ENCODE measurements at regions not wholly inside any gene's neighbourhood (a gene's known extent, or its start where the extent isn't known, plus 50 kb on each side); places are given as distances from the start of the nearest gene placed in this dataset.

DNA sequence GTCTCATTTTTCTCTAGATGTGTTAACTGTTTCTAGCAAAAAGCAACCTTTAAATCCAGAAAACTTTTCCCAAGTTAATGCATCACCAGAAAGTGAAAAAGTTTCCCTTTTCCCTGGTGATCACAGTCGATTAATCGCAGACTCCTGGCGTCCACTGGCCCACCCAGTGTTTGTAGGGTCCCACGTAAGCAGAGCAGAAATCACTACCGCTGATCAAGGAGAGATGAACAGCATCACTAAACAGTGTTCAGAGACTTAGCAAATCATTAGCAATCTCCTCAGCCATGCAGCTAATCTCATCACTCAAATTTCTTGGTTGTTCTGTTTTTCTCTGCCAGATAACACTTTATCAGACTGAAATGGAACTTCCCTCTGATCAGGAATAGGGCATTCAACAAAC lies 184.2 kb downstream of the EFNB2 start:
- DNase-seq (ENCODE audit: low read depth in 2 of 2), result no peak

DNA sequence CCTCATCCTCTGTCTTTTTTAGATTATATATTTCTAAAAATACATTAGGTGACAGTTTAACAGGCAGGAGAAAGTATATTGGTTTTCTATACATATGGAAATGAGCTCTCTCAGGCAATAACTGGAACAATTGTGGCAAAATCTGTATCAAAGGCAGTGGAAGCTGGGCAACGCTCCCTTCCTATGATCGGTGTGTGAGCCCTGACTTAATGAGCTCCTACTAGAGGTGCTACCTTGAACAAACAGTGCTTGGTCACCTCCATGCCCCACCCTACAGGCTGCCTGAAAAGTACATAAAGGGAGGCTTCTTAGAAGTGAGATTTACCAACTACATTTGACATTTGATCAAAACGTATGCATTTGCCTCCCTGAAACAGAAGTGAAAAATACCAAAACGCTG lies 185.3 kb downstream of the EFNB2 start:
- DNase-seq (ENCODE audit: low read depth in 2 of 2), result no peak

DNA sequence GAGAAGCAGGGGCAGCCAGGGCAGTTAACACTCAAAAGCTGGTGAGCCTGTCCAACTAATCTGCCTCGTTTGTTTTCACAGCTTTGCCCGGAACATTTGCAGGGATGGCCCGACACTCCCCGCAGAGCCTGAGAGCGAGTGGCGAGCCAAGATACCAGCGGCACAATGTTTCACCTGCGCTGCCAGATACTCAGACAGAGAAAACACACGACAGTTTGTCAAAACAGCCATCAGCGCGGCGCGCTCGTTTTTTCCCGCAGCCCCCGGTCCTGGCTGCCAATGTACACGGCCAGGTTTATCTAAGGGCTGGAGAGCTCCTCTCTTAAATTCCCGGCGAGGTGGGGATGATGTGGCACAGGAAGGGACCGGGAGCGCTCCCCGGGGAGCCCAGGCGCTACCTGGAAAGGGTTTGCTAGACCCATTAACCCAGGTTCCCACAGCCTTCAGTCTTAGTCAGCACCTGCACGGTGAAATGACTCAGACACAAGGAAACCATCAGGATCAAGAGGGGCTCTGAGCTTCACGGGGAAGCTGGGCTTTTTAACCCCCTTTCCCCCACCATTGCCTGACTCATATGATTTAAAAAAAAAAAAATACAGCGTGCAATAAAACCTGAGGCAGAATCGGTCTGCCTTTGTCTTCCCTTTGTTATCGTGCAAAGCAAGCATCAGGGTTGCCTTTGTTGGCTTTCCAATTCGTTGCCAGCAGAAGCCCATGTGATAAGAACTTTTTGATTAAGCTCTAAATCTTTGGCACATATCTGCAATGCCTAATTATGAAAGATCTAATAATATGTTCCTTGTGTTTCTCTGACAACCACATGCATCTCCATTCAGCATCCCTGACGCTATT lies 186.2 kb downstream of the EFNB2 start:
- DNase-seq (ENCODE audit: low read depth in 2 of 2), result no peak

DNA sequence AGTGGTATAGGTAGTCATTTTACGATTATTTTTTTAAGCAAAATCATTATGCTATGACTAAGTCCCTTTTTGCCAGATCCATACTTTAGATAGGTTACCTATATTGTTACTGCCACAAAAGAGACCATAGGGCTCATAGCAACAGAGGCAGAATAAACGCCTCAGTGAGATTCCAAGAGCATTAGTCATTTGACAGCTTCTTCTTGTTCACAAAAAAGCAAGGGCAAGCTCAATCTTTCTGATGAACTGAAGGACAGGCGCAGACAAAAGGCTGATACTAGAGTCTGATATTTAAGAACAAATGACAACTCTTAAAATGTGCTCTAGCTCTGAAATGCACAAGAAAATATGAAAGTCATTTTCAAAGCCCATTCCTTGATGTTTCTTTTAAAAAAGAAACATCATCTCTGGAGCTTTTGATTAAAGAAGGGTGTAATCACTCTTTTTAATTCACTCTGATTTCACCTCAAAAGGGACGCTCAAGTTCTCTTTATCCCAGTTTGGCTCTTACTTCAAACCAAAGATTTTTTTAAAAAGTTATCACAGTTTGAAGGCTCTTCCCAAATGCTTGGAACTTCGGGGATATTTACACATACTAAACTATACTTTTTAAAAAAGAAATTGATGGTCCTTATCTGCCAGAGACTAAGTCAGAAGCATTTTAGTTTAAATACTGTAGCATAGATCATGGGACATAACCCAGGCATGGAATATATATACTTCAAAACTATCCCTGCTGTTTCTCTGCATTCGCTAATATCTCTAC lies 187.2 kb downstream of the EFNB2 start:
- no peak for DNase-seq (ENCODE audit: low read depth in 2 of 2)

DNA sequence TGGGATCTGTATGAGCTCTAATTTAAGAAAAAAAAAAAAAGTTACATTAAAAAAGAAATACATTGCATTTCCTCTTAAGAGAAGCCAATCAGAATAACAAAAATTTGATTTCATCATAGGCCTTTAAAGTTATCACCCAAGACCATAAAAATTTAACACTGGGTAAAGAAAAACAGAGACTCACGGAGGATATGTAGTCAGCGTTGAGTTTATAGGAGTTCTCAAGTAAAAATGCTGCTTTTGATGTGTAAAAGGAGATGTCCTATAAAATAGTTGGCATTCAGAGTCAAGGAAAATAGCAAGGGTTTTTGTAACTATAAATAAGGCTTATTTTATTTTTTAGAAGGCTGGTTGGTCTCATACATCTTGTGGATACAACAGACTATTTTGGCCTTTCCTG lies 191.1 kb downstream of the EFNB2 start:
- no peak for DNase-seq (ENCODE audit: low read depth in 2 of 2)

DNA sequence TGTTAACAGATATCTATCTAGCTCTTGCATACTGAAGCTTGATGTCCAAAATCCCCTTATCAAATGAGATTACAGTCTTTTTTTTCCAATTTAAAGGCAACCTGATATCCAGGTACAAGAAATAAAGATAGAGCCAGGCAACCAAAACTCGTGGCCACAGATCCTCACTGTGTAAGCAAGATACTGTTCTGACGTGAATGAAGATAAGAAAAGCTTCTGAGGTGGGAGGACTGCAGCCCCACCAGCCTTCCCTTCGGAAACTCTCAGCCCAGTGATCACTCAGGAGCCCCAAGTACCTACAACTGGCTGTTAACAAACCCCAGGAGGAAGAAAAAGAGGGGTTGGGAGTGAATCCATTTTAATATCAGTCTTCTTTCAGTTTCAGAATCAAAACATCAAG lies 191.6 kb downstream of the EFNB2 start:
- no peak for DNase-seq (ENCODE audit: low read depth in 2 of 2)

DNA sequence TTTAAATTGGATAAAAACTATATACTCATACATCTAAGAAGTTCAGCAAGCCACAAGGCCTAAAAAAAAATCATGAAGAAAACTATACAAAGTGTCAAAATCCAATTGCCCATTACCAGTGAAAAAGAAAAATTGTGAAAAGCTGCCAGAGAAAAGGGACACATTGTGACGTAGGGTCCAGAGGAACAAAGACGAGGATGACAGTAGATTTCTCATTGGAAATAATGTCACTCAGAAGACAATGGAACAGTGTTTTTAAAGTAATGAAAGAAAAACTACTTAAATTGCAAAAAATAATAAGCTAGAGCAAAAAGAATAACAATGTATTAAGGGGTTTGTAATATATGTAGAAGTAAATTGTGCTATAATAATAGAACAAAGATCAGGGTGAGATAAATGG lies 195.2 kb downstream of the EFNB2 start:
- no peak for DNase-seq (ENCODE audit: low read depth in 2 of 2)

DNA sequence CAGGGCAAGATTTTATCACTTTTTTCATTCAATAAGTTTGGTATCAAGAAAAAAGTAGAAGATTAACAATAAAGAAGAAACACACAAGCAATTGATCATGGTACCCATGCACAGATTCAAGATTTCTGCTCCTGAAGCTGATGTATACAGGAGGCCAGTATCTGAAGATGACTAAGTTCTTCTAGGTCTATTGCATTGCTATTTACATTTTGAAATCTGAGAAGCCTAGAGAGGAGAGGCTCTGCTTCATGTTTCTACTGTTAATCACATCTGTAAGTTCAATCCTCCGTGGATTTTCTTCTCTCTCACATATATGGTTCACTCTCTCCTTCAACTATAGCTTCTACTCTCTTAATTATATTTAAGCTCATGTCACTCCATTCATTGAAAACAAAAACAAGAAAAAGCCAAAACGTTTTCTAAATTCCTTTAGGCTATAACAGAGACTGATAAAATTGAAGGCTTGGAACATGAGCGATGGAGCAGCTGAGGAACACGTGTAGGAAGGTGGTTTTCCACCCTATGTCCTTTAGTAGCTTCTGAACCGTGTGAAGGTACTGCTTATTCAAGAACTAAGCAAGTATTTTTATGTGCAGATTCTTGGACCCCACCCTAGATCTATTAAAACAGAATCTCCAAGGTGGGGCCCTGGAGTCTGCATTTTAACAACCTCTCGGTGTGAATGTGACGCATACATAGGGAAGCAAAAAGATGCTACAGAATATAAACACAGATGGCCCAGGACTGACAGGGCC lies 198.2 kb downstream of the EFNB2 start:
- no peak for DNase-seq (ENCODE audit: low read depth in 2 of 2)

DNA sequence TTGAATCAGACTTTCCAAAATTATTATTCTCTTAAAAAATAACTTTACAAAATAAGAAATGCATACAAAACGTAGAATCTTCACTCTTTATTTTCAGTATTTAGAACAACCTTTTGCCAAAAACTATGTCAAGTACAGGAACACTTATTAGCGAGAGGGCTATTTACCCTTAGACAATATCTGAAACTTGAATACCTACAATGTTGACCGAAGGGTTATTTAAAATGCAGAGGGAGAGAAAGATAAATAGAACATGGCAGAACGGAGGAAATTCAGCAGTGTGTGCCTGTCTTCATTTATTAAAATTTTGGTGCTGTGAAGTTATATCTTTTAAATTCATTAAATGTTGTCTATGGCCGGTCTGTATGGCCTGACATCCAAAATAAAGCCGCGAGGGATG lies 198.8 kb downstream of the EFNB2 start:
- no peak for DNase-seq (ENCODE audit: low read depth in 2 of 2)

DNA sequence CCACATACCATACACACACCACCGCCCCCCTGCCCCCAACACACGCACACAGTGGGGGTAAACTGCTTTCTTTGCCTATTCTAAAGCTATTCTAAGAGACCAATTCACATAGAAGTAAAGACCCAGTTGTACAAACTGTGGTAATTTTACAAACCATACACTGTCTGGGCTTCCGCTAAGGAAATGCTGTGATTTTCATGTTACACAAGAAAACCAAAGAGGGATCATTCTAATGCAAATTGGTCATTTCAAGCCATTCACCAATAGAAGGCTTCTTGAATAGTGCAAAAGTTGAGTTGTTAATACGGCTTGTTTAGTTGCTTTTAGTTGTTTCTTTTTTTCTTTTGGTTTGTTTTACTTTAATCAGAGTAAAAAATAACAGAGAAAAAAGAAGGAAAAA lies 202.8 kb downstream of the EFNB2 start:
- DNase-seq (ENCODE audit: low read depth in 2 of 2), result no peak

DNA sequence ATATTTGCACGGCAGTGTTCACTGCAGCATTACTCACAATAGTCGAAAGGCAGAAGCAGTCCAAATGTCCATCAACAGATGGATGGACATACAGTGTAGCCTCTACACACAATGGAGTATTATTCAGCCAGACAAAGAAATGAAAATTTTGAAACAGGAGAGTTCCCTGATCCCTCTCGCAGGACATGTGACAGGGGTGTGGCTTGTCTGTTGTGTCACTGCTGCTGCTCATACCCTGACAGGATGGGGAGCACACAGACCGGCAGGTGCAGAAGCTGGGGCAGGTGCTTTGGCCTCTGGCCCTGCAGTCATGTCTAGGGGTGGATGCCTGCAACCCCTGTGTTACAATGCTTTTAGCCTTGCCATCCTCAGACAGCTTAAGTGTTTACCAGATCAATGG lies 204.3 kb downstream of the EFNB2 start:
- DNase-seq (ENCODE audit: low read depth in 2 of 2), result no peak

DNA sequence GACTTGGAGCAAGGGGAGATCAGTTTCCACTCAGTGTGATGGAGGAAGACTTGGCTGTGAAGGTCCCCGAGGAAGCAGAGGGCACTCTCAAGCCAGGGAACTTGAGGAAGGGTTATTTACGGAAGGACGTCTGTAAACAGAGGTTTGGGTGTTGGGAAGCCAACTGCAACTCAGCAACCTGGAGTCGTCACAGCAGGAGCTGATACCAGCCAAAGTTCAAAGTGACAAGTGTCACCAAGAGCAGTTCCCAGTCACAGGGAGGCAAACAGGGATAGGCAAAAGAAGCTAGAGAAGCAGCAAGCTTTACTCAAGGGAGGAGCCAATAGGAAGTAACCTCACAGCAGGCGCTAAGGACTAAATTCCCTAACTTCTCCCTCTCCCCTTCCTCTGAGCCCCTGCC lies 205.5 kb downstream of the EFNB2 start:
- no peak for DNase-seq (ENCODE audit: low read depth in 2 of 2)

DNA sequence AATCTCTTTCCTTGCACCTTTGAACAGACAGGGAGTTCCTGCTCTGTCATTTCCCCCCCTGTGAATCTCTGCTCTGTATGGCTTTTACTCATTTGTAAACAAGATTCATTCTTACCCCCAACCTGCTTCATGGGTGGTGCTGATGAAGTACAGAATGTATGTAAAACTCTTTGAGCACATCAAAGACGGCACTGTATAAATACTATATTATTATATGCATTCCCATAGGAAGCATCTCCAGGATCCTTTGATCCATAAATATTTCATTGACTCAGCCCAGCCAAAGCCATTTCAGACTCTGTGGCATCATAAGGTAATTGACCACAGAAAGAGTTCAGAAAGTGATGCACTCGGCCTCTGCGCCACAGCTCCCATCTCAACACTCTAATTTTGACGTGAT lies 208.7 kb downstream of the EFNB2 start:
- DNase-seq (ENCODE audit: low read depth in 2 of 2), result no peak

DNA sequence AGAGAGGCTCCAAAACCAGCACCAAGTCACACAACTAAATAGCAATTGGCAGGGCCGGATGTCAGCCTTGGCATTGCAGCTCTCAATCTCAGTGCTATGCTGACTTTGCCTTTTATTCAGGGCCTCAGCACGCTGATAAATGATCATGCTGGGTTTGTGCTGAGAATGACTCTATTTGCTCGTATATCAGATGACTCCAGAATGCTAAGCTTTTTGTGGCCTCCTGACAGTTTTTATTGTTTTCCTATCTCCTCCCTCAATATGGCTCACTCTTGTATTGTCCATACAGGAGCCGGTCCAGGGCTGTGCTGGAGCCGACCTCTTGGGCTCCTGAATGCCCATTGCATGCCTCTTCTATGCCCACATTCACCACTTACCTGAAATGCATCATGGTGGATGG lies 211.0 kb downstream of the EFNB2 start:
- no peak for DNase-seq (ENCODE audit: low read depth in 2 of 2)

DNA sequence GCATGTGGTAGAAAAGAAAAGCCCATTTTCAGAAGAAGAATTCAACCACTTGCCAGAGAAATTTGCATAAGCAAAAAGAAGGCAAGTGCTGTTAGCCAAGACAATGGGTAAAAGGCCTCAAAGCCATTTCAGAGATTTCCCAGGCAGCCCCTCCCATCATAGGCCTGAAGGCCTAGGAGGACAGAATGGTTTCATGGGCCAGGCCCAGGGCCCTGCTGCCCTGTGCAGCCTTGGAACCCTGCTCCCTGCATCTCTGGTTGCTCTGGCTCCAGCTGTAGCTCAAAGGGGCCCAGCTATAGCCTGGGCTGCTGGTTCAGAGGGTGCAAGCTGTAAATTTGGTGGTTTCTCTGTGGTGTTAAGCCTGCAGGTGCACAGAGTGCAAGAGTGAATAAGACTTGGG lies 212.8 kb downstream of the EFNB2 start:
- no peak for DNase-seq (ENCODE audit: low read depth in 2 of 2)

DNA sequence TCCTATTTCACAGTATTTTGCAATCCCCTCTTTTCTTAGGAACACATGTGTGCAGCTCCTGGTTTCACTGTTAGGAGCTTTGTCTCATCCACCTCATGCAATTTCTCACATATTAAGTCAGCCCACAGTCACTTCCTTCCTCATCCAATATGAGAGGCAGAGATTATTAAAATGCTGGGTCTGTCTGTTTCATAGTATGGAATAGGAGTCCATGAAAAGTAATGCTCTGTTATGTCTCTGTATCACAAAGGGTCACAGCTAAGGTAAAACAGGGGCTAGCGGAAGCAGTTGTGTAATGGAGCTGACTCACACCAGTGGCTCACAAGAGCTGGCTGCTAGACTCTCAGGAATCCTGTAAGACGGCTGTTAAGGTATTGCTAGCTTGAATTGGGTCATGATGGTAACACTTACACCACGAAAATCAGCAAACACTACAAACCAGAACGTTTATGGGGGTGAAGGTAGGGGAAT lies 216.5 kb downstream of the EFNB2 start:
- no peak for DNase-seq (ENCODE audit: low read depth in 2 of 2)

DNA sequence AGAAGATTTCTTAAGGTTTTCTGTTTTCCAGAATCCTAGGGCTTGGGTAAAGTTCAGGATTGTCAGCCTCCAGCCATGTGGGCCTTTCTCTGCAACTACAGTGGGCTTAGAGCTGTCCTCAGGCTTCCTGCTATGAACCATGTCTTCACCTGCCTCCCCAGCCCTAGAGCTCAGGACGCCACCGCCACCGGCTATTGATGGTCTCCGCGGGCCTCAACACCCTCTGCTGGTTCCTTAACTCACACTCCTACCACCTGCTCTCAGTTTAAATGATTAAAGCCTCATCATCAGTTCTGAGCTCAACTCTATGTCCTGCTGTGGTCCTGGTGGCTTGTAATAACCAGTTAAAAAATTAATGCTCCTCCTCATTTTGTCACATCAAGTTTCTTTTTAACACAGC lies 221.0 kb downstream of the EFNB2 start:
- DNase-seq (ENCODE audit: low read depth in 2 of 2), result no peak

DNA sequence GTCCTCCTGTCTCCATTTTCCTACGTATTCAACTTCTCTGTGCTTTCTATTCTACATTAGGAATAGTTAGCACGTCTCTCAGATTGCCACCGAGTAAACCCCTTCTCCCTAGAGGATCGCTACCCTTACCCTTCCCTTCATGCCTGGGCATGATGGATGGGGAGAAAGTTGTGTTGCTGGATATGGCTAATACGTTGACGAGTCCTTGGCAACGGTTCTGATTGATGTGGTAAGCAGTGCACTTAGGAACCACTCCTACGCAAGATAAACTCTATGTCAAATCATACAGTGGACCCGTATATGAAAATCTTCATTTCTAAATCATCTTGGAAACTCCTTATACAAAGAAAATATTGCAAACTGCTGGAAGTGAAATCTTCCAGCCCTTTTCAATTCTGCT lies 224.5 kb downstream of the EFNB2 start:
- DNase-seq (ENCODE audit: low read depth in 2 of 2), result no peak

DNA sequence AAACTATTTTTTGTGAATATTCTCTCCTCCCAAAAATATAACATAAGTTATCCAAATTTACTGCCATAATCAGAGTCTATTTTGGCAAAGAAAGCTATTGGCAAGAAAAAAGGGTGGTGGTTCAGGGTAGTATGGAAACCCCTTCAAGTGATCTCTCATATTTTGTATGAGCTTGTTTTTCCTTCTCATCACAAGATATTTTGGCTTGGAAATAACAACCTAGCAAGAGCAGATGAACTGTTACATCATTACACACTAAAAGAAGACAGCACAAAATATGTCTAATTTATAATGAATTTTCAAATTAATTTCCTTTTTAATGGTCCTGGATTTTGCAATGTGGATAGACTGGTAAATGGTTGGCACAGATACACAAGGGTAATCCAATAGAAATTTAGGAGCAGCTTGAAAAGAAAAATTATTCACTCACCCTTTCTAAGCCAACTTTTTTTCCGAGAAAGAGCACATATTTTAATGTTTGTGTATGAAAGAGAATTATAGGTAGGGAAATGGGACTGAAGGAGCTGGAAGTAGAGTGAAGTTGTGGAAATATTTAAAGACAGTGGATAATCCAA lies 225.1 kb downstream of the EFNB2 start:
- DNase-seq (ENCODE audit: low read depth in 2 of 2), result no peak

DNA sequence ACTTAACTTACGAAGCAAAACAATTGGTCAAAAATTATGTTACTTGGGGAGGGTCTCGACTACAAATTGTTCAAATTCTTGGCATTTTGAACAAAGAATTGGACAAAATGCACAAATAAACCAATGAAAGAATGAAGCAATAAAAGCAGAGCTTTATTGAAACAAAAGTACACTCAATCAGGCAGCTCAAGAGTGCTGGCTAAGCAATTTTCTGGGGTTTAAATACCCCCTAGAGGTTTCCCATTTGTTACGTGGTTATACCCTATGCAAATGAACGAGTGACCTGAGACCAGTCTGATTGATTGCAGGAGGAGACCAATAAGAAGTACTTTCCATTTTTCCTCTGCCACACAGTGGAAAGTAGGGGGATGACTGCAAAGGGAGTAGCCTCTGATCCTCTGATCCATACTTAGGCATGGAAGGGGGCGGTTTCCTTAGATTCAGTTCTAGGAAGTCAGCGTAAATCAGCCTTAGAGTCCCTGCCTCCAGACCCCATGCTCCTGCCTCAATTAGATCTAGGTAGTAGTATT lies 228.6 kb downstream of the EFNB2 start:
- DNase-seq (ENCODE audit: low read depth in 2 of 2), result no peak

DNA sequence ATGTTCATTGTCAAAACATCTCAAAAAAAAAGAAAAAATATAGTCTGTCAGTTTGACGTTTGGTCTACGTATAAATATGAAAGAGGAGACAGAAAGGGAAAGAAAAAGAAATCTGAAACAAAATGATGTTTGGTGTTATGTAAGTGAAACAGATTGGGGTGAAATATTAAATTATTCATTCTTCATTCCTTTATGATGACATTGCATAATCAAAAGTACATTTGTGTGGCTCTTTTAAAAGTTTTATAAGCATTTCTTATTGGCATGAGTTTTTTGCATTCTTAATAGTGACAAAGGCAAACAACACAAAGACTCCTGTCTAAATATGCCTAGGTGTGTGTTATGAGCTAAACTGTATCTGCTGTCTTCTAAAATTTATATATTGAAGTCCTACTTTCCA lies 232.6 kb downstream of the EFNB2 start:
- no peak for DNase-seq (ENCODE audit: low read depth in 2 of 2)

DNA sequence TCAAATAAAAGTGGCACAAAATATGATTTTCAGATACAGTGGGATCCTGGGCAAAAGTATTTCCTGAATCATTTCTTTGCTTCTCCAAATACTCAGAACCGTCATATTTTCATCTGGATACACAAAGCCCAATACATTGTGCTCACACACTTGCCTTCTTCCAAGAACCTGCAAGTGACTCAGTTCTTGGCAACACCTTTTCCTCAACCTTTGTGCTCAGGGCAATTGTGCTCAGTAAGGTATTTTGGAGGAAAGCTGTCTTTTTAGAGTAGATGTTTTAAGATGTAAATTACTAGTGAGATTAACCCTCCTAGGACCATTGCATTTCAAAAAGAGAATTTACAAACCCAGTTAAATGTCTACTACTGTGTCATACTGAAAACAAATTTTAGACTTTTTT lies 233.5 kb downstream of the EFNB2 start:
- no peak for DNase-seq (ENCODE audit: low read depth in 2 of 2)

All from stimulated activated CD8-positive, alpha-beta memory T cell treated with anti-CD3 and anti-CD28 coated beads, Interleukin-15, amount 100 ng/mL, for 4 hours (primary cell).